ENCODE measurements at regions not wholly inside any gene's neighbourhood (a gene's known extent, or its start where the extent isn't known, plus 50 kb on each side); places are given as distances from the start of the nearest gene placed in this dataset.

- CTCF ChIA-PET (ENCODE audit: low intra/inter-chr PET ratio, low total read pairs): no interaction called here
- Histone ChIP-seq H3K9ac (ENCODE audit: insufficient read depth, low read depth, low read length) (no peak overlapping the region), H3K79me2 (ENCODE audit: insufficient read depth, low read length) (no peaks in the 10 kb centered on the region), H3K4me3 (replicated peaks in 1 of 3; ENCODE audit: insufficient read depth in 1 of 3, low read depth in 2 of 3, low read length in 3 of 3) (no peak overlapping the region), H2AFZ (ENCODE audit: low read length) (no peak overlapping the region), H4K20me1 (ENCODE audit: insufficient read depth, low read length) (no peaks in the 10 kb centered on the region), H3K4me1 (ENCODE audit: insufficient read depth, low read length) (no peaks in the 10 kb centered on the region), H3K9me3 (ENCODE audit: low read length) (no peaks in the 10 kb centered on the region), H3K36me3 (replicated peaks in 1 of 2; ENCODE audit: control insufficient read depth in 1 of 2, insufficient read depth in 2 of 2, low read length in 2 of 2) (no peaks in the 10 kb centered on the region), H3K4me2 (ENCODE audit: low read depth, low read length) (no peak overlapping the region), H3K27ac (ENCODE audit: extremely low read length, insufficient read depth, low read length) (no peak overlapping the region), H3K27me3 (ENCODE audit: control insufficient read depth in 1 of 2, insufficient read depth in 2 of 2, low read length in 2 of 2) (no peaks in the 10 kb centered on the region)
- POLR2A ChIA-PET: no interaction called here
- DNase-seq (ENCODE audit: low spot score): no peak
- TF ChIP-seq ZKSCAN1 (IDR thresholded peaks at IDR 0.05; ENCODE audit: low read length): no peak
- TF ChIP-seq GATAD1 (CRISPR knock-in tag; IDR thresholded peaks at IDR 0.05): no peak
- TF ChIP-seq ZNF776 (CRISPR knock-in tag; IDR thresholded peaks at IDR 0.05): no peak
- TF ChIP-seq ZNF792 (CRISPR knock-in tag; IDR thresholded peaks at IDR 0.05): no peak
- no peak for TF ChIP-seq ZBTB3 (CRISPR knock-in tag; IDR thresholded peaks at IDR 0.05; ENCODE audit: borderline replicate concordance, low read depth)
- TF ChIP-seq, protein P1, sequence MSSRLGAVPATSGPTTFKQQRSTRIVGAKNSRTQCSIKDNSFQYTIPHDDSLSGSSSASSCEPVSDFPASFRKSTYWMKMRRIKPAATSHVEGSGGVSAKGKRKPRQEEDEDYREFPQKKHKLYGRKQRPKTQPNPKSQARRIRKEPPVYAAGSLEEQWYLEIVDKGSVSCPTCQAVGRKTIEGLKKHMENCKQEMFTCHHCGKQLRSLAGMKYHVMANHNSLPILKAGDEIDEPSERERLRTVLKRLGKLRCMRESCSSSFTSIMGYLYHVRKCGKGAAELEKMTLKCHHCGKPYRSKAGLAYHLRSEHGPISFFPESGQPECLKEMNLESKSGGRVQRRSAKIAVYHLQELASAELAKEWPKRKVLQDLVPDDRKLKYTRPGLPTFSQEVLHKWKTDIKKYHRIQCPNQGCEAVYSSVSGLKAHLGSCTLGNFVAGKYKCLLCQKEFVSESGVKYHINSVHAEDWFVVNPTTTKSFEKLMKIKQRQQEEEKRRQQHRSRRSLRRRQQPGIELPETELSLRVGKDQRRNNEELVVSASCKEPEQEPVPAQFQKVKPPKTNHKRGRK (CRISPR knock-in tag; IDR thresholded peaks at IDR 0.05): no peak
- TF ChIP-seq, protein P2, sequence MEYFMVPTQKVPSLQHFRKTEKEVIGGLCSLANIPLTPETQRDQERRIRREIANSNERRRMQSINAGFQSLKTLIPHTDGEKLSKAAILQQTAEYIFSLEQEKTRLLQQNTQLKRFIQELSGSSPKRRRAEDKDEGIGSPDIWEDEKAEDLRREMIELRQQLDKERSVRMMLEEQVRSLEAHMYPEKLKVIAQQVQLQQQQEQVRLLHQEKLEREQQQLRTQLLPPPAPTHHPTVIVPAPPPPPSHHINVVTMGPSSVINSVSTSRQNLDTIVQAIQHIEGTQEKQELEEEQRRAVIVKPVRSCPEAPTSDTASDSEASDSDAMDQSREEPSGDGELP (IDR thresholded peaks at IDR 0.05; ENCODE audit: borderline replicate concordance, low read depth): no peak
- TF ChIP-seq, protein P3, sequence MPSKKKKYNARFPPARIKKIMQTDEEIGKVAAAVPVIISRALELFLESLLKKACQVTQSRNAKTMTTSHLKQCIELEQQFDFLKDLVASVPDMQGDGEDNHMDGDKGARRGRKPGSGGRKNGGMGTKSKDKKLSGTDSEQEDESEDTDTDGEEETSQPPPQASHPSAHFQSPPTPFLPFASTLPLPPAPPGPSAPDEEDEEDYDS (CRISPR knock-in tag; IDR thresholded peaks at IDR 0.05): no peak
- TF ChIP-seq CREM (IDR thresholded peaks at IDR 0.05): no peak
- TF ChIP-seq CREM (CRISPR knock-in tag; IDR thresholded peaks at IDR 0.05): no peak
- TF ChIP-seq, protein P4, sequence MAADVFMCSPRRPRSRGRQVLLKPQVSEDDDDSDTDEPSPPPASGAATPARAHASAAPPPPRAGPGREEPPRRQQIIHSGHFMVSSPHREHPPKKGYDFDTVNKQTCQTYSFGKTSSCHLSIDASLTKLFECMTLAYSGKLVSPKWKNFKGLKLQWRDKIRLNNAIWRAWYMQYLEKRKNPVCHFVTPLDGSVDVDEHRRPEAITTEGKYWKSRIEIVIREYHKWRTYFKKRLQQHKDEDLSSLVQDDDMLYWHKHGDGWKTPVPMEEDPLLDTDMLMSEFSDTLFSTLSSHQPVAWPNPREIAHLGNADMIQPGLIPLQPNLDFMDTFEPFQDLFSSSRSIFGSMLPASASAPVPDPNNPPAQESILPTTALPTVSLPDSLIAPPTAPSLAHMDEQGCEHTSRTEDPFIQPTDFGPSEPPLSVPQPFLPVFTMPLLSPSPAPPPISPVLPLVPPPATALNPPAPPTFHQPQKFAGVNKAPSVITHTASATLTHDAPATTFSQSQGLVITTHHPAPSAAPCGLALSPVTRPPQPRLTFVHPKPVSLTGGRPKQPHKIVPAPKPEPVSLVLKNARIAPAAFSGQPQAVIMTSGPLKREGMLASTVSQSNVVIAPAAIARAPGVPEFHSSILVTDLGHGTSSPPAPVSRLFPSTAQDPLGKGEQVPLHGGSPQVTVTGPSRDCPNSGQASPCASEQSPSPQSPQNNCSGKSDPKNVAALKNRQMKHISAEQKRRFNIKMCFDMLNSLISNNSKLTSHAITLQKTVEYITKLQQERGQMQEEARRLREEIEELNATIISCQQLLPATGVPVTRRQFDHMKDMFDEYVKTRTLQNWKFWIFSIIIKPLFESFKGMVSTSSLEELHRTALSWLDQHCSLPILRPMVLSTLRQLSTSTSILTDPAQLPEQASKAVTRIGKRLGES (CRISPR knock-in tag; IDR thresholded peaks at IDR 0.05; ENCODE audit: borderline replicate concordance): no peak
- no peak for TF ChIP-seq RBAK (CRISPR knock-in tag; IDR thresholded peaks at IDR 0.05)
- TF ChIP-seq KDM1A (CRISPR knock-in tag; IDR thresholded peaks at IDR 0.05): no peak
- TF ChIP-seq ZNF788 (CRISPR knock-in tag; IDR thresholded peaks at IDR 0.05; ENCODE audit: borderline replicate concordance): no peak
- TF ChIP-seq FOXO1 (CRISPR knock-in tag; IDR thresholded peaks at IDR 0.05): no peak
- TF ChIP-seq ATAD3A (CRISPR knock-in tag; IDR thresholded peaks at IDR 0.05): no peak
- TF ChIP-seq CC2D1A (CRISPR knock-in tag; IDR thresholded peaks at IDR 0.05): no peak
- no peak for TF ChIP-seq HOXA7 (CRISPR knock-in tag; IDR thresholded peaks at IDR 0.05)
- TF ChIP-seq BCL6 (CRISPR knock-in tag; IDR thresholded peaks at IDR 0.05): no peak
- TF ChIP-seq, protein P5, sequence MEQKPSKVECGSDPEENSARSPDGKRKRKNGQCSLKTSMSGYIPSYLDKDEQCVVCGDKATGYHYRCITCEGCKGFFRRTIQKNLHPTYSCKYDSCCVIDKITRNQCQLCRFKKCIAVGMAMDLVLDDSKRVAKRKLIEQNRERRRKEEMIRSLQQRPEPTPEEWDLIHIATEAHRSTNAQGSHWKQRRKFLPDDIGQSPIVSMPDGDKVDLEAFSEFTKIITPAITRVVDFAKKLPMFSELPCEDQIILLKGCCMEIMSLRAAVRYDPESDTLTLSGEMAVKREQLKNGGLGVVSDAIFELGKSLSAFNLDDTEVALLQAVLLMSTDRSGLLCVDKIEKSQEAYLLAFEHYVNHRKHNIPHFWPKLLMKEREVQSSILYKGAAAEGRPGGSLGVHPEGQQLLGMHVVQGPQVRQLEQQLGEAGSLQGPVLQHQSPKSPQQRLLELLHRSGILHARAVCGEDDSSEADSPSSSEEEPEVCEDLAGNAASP (CRISPR knock-in tag; IDR thresholded peaks at IDR 0.05; ENCODE audit: borderline replicate concordance): no peak
- no peak for FAIRE-seq
- in situ Hi-C loops (cut with HindIII; ENCODE audit: extremely low pct_ligation_motif_present, low pct_unique_long_range_greater_than_20kb): no loop called here
- BruUV-seq (replicated peaks): no TSS peak
- intact Hi-C loops (cut with micrococcal nuclease; ENCODE audit: unreplicated experiment): no loop called here
- no peak for ATAC-seq
- WGBS (ENCODE audit: low lambda C conversion rate): 0% methylated on average over 1 of the region's 1 CpG
Measured at GRCh38 chr4:101451086-101451485, 103.8 kb upstream of the PPP3CA start.
